ENCODE measurements at regions not wholly inside any gene's neighbourhood (a gene's known extent, or its start where the extent isn't known, plus 50 kb on each side); places are given as distances from the start of the nearest gene placed in this dataset.

GRCh38 chr17:34479371-34479770 lies 100.0 kb upstream of the TMEM132E start:
- no peak for TF ChIP-seq CTCF (IDR thresholded peaks at IDR 0.05)
- no peak for TF ChIP-seq EP300 (IDR thresholded peaks at IDR 0.05)
- TF ChIP-seq POLR2A (IDR thresholded peaks at IDR 0.05): no peak
